Caco-2 (cell line): ENCODE measurements at regions not wholly inside any gene's neighbourhood (a gene's known extent, or its start where the extent isn't known, plus 50 kb on each side); places are given as distances from the start of the nearest gene placed in this dataset.

Experiments used
- BruUV-seq: library from RNA; stranded (reverse); fragments of 400-500 nt; replicated peaks from 2 replicates; lab custom pipeline; 2021; lab: Mats Ljungman, UMichigan
- CTCF ChIA-PET: fragments of 300-600 bp; sonication (Branson Sonifier 250); formaldehyde crosslinking; loops from one replicate; lab custom pipeline; 2022; ENCODE audit warnings: antibody characterized with exemption; lab: Charles Lee
- POLR2A ChIA-PET: fragments of 300-600 bp; sonication (Branson Sonifier 250); formaldehyde crosslinking; loops from one replicate; lab custom pipeline; 2022; ENCODE audit warnings: antibody characterized with exemption; lab: Charles Lee
- DNase-seq, 2 experiments: peaks; one replicate each; pipeline versions ENCODE4 v3.0.0 to v3.0.0-alpha.2; 2020 to 2022
- H3K27me3 ChIP-seq: replicated peaks from 2 replicates; pipeline ENCODE4 v1.6.0; 2011; ENCODE audit warnings: low read length; ENCODE audit not compliant: control insufficient read depth, insufficient read depth
- H3K36me3 ChIP-seq: 2 replicates; pipeline ENCODE4 v1.5.1; 2011; ENCODE audit warnings: low read length; ENCODE audit not compliant: control insufficient read depth, insufficient read depth
- H3K4me1 ChIP-seq: fragments of 250-450 bp; sonication (Bioruptor Pico); 2 replicates; pipeline ENCODE4 v1.5.1; 2020; ENCODE audit warnings: mild to moderate bottlenecking
- H3K4me3 ChIP-seq: 2 replicates; pipeline ENCODE4 v1.5.1; 2011; ENCODE audit warnings: low read depth, mild to moderate bottlenecking, control low read depth, low read length
- H3K9me3 ChIP-seq: fragments of 250-450 bp; sonication (Bioruptor Pico); 2 replicates; pipeline ENCODE4 v1.5.1; 2020; ENCODE audit warnings: mild to moderate bottlenecking, moderate library complexity
- H3K27ac Mint-ChIP-seq: one replicate; pipeline ENCODE4 v1.8.0; 2022; ENCODE audit warnings: mixed read lengths; ENCODE audit not compliant: unreplicated experiment
- H3K27me3 Mint-ChIP-seq: one replicate; pipeline ENCODE4 v1.8.0; 2022; ENCODE audit warnings: mixed read lengths; ENCODE audit not compliant: insufficient read depth, unreplicated experiment
- H3K36me3 Mint-ChIP-seq: one replicate; pipeline ENCODE4 v1.8.0; 2022; ENCODE audit warnings: mild to moderate bottlenecking, mixed read lengths; ENCODE audit not compliant: insufficient read depth, unreplicated experiment
- H3K4me1 Mint-ChIP-seq: one replicate; pipeline ENCODE4 v1.8.0; 2022; ENCODE audit warnings: low read depth, mixed read lengths; ENCODE audit not compliant: unreplicated experiment
- H3K4me3 Mint-ChIP-seq: one replicate; pipeline ENCODE4 v1.8.0; 2022; ENCODE audit warnings: mild to moderate bottlenecking, moderate library complexity, mixed read lengths; ENCODE audit not compliant: unreplicated experiment
- H3K9me3 Mint-ChIP-seq: one replicate; pipeline ENCODE4 v1.8.0; 2022; ENCODE audit warnings: mixed read lengths; ENCODE audit not compliant: unreplicated experiment
- intact Hi-C: fragments of 100-400 bp; cut with micrococcal nuclease; formaldehyde crosslinking; loops from one replicate; pipeline ENCODE4 v1.10.0; 2022; ENCODE audit not compliant: unreplicated experiment
- TF ChIP-seq, protein P1 (sequence below), 2 experiments: fragments of 200-600 bp in 1 of 2; IDR thresholded peaks; 1 replicate in 1 of 2; 2 replicates in 1 of 2; pipeline versions ENCODE4 v1.5.1 to v1.8.0; 2011 to 2022; ENCODE audit warnings: antibody characterized with exemption in 1 of 2, control low read depth in 1 of 2, inconsistent platforms in 1 of 2, low read depth in 1 of 2, low read length in 1 of 2, mild to moderate bottlenecking in 1 of 2, moderate library complexity in 1 of 2; ENCODE audit not compliant: insufficient read depth in 1 of 2, severe bottlenecking in 1 of 2, unreplicated experiment in 1 of 2

DNA sequence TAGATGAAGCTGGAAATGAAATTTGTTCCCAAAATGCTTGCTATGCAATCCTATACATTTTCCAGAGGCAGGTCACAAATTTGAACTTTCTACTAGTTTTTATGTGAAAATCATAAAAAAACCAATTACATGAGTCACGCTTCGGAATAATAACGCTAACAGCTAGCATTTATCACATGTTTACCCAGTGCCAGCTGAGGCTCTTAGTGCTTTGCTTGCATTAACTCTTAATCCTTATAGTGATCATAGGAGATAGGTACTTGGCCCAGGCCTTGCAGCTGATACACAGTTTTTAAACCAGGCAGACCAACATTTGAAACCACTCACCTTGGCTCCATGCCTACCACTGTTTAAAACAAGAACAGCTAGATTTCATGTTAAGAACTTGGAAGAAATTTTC is 131.8 kb upstream of the RAG2 start:
- Mint-ChIP-seq H3K27ac (no peak overlapping the region), H3K27me3 (peaks cover 17% of the 10 kb centered on the region), H3K36me3 (no peaks in the 10 kb centered on the region), H3K4me1 (no peaks in the 10 kb centered on the region), H3K4me3 (no peak overlapping the region), H3K9me3 (no peaks in the 10 kb centered on the region)
- no peak overlapping the region for H3K4me3 ChIP-seq
- TF ChIP-seq, protein P1, sequence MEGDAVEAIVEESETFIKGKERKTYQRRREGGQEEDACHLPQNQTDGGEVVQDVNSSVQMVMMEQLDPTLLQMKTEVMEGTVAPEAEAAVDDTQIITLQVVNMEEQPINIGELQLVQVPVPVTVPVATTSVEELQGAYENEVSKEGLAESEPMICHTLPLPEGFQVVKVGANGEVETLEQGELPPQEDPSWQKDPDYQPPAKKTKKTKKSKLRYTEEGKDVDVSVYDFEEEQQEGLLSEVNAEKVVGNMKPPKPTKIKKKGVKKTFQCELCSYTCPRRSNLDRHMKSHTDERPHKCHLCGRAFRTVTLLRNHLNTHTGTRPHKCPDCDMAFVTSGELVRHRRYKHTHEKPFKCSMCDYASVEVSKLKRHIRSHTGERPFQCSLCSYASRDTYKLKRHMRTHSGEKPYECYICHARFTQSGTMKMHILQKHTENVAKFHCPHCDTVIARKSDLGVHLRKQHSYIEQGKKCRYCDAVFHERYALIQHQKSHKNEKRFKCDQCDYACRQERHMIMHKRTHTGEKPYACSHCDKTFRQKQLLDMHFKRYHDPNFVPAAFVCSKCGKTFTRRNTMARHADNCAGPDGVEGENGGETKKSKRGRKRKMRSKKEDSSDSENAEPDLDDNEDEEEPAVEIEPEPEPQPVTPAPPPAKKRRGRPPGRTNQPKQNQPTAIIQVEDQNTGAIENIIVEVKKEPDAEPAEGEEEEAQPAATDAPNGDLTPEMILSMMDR (IDR thresholded peaks at IDR 0.05; ENCODE audit: insufficient read depth in 1 of 2, low read depth in 1 of 2, low read length in 1 of 2, severe bottlenecking in 1 of 2, unreplicated experiment in 1 of 2): no peak
- no TSS peak for BruUV-seq
- no peaks in the 10 kb centered on the region for H3K36me3 ChIP-seq
- no peaks in the 10 kb centered on the region for H3K9me3 ChIP-seq
- intact Hi-C loops: no loop called here
- DNase-seq: no peak
- no peaks in the 10 kb centered on the region for H3K4me1 ChIP-seq
- ChIA-PET CTCF (interaction anchor here (1.6 kb wide), 1 partner anchor 17 kb away, joined by 5 read pairs; no protein-coding TSS in a partner anchor), POLR2A (no interaction called here)
- H3K27me3 ChIP-seq: no peaks in the 10 kb centered on the region

DNA sequence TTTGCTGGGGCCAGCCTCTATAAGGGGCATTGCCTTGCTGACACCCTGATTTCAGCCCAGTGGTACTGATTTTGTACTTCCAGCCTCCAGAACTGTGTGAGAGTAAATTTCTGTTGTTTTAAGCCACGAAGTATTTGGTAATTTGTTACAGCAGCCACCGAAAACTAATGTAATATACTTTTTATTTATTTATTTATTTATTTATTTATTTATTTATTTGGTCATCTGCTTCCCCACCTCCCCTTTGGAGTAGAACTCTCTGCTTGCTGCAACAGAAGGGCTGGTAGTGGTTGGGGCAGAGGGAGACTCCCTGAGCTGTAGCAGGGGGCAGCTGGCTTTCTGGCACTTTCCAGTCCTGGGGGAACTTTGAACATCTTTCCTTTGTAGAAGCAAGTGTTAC is 128.4 kb upstream of the RAG2 start:
- H3K4me3 Mint-ChIP-seq: no peak overlapping the region
- intact Hi-C loops: no loop called here
- H3K27me3 ChIP-seq: no peaks in the 10 kb centered on the region
- no peaks in the 10 kb centered on the region for H3K9me3 ChIP-seq
- no peaks in the 10 kb centered on the region for H3K9me3 Mint-ChIP-seq
- no peak overlapping the region for H3K4me3 ChIP-seq
- no peak for DNase-seq
- H3K27me3 Mint-ChIP-seq: peaks cover 9% of the 10 kb centered on the region
- POLR2A ChIA-PET: no interaction called here
- BruUV-seq: no TSS peak
- CTCF ChIA-PET: no interaction called here
- TF ChIP-seq, protein P1 (IDR thresholded peaks at IDR 0.05; ENCODE audit: insufficient read depth in 1 of 2, low read depth in 1 of 2, low read length in 1 of 2, severe bottlenecking in 1 of 2, unreplicated experiment in 1 of 2): no peak
- no peak overlapping the region for H3K27ac Mint-ChIP-seq
- H3K36me3 ChIP-seq: no peaks in the 10 kb centered on the region
- H3K4me1 ChIP-seq: no peaks in the 10 kb centered on the region
- no peaks in the 10 kb centered on the region for H3K36me3 Mint-ChIP-seq
- no peaks in the 10 kb centered on the region for H3K4me1 Mint-ChIP-seq

DNA sequence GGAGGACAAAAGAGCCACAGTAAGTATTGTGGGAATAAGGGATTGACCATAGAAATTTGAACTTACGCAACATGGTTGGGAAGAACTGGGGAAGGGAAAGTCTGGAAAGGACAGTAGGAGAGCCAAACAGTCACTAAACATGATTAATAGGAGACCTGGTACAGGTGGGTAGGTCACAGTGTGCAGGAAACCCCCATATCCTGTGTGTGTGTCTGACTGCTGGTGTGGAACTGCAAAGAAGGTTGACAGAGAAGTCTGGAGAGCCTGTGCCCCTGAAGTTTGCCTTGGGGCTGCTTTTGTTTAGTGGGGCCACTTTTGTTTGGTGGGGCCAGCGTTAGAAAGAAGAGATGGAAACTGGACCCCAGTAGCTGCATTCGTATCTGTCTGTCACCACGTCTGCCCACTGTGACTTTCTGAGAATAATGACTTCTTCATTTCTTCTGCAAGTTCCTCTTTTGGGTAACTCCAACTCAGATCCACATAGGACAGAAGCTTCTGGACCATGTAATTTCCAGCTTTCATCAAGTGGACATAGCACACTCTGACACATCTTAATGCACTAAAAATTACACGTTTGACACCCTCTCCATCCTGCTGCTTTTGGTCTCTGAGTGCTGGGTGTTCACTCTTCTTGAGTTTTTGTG is 126.8 kb upstream of the RAG2 start:
- H3K27ac Mint-ChIP-seq: no peak overlapping the region

More for the DNA sequence above, 126.8 kb upstream of the RAG2 start:
- H3K27me3 Mint-ChIP-seq: peaks cover 15% of the 10 kb centered on the region
- BruUV-seq: no TSS peak
- DNase-seq: no peak
- H3K36me3 Mint-ChIP-seq: no peaks in the 10 kb centered on the region
- H3K4me1 Mint-ChIP-seq: no peaks in the 10 kb centered on the region
- Histone ChIP-seq H3K4me1 (no peaks in the 10 kb centered on the region), H3K4me3 (no peak overlapping the region), H3K27me3 (no peaks in the 10 kb centered on the region; the same call in 1 of the 2 replicates), H3K9me3 (no peaks in the 10 kb centered on the region), H3K36me3 (no peaks in the 10 kb centered on the region)
- CTCF ChIA-PET: no interaction called here
- POLR2A ChIA-PET: no interaction called here
- intact Hi-C loops: no loop called here
- TF ChIP-seq, protein P1 (IDR thresholded peaks at IDR 0.05; ENCODE audit: insufficient read depth in 1 of 2, low read depth in 1 of 2, low read length in 1 of 2, severe bottlenecking in 1 of 2, unreplicated experiment in 1 of 2): no peak
- no peak overlapping the region for H3K4me3 Mint-ChIP-seq
- H3K9me3 Mint-ChIP-seq: no peaks in the 10 kb centered on the region
